ENCODE measurements at regions not wholly inside any gene's neighbourhood (a gene's known extent, or its start where the extent isn't known, plus 50 kb on each side); places are given as distances from the start of the nearest gene placed in this dataset.

GRCh38 chr14:99331811-99332210 is 59.8 kb upstream of the BCL11B start:
- intact Hi-C loops (cut with DNase I), result no loop called here
- H3K36me3 ChIP-seq, result no peaks in the 10 kb centered on the region
- H3K4me1 ChIP-seq, result no peaks in the 10 kb centered on the region
- no peak overlapping the region for H3K27ac ChIP-seq
- TF ChIP-seq, protein P1, sequence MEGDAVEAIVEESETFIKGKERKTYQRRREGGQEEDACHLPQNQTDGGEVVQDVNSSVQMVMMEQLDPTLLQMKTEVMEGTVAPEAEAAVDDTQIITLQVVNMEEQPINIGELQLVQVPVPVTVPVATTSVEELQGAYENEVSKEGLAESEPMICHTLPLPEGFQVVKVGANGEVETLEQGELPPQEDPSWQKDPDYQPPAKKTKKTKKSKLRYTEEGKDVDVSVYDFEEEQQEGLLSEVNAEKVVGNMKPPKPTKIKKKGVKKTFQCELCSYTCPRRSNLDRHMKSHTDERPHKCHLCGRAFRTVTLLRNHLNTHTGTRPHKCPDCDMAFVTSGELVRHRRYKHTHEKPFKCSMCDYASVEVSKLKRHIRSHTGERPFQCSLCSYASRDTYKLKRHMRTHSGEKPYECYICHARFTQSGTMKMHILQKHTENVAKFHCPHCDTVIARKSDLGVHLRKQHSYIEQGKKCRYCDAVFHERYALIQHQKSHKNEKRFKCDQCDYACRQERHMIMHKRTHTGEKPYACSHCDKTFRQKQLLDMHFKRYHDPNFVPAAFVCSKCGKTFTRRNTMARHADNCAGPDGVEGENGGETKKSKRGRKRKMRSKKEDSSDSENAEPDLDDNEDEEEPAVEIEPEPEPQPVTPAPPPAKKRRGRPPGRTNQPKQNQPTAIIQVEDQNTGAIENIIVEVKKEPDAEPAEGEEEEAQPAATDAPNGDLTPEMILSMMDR (IDR thresholded peaks at IDR 0.05), result no peak
- no peak overlapping the region for H3K4me3 ChIP-seq
- no peaks in the 10 kb centered on the region for H3K9me3 ChIP-seq
- peak in 1 of 2 donors; percentile 28 for DNase-seq (ENCODE audit: low spot score in 2 of 2)
- no peaks in the 10 kb centered on the region for H3K27me3 ChIP-seq

GRCh38 chr14:99330316-99331240 is 58.6 kb upstream of the BCL11B start:
- peak in 1 of 2 donors; percentile 43 for DNase-seq (ENCODE audit: low spot score in 2 of 2)

GRCh38 chr14:99329711-99330315 is 57.8 kb upstream of the BCL11B start:
- Histone ChIP-seq H3K27me3 (no peaks in the 10 kb centered on the region), H3K36me3 (no peaks in the 10 kb centered on the region), H3K4me1 (no peaks in the 10 kb centered on the region), H3K27ac (no peak overlapping the region), H3K9me3 (no peaks in the 10 kb centered on the region), H3K4me3 (no peak overlapping the region)
- intact Hi-C loops (cut with DNase I), result no loop called here
- no peak for DNase-seq (ENCODE audit: low spot score in 2 of 2)
- TF ChIP-seq, protein P1 (IDR thresholded peaks at IDR 0.05), result no peak

More at GRCh38 chr14:99330316-99331240, 58.6 kb upstream of the BCL11B start:
- H3K27ac ChIP-seq, result no peak overlapping the region
- no peaks in the 10 kb centered on the region for H3K36me3 ChIP-seq
- H3K4me3 ChIP-seq, result no peak overlapping the region
- H3K9me3 ChIP-seq, result no peaks in the 10 kb centered on the region
- no peaks in the 10 kb centered on the region for H3K27me3 ChIP-seq
- intact Hi-C loops (cut with DNase I), result no loop called here
- TF ChIP-seq, protein P1 (IDR thresholded peaks at IDR 0.05), result no peak
- no peaks in the 10 kb centered on the region for H3K4me1 ChIP-seq

- Histone ChIP-seq H3K36me3 (no peaks in the 10 kb centered on the region), H3K27ac (no peak overlapping the region), H3K4me1 (no peaks in the 10 kb centered on the region), H3K27me3 (no peaks in the 10 kb centered on the region), H3K9me3 (no peaks in the 10 kb centered on the region), H3K4me3 (no peak overlapping the region)
- no peak for DNase-seq (ENCODE audit: low spot score in 2 of 2)
- TF ChIP-seq, protein P1 (IDR thresholded peaks at IDR 0.05), result no peak
- intact Hi-C loops (cut with DNase I), result no loop called here
Observed at GRCh38 chr14:99327458-99328250, 55.7 kb upstream of the BCL11B start.

- intact Hi-C loops (cut with DNase I), result no loop called here
- Histone ChIP-seq H3K36me3 (no peaks in the 10 kb centered on the region), H3K4me1 (no peaks in the 10 kb centered on the region), H3K27me3 (no peaks in the 10 kb centered on the region), H3K27ac (no peak overlapping the region), H3K4me3 (no peak overlapping the region), H3K9me3 (no peaks in the 10 kb centered on the region)
- TF ChIP-seq, protein P1 (IDR thresholded peaks at IDR 0.05), result no peak
- DNase-seq (ENCODE audit: low spot score in 2 of 2), result no peak
Observed at GRCh38 chr14:99327050-99327449, 55.1 kb upstream of the BCL11B start.

All from ascending aorta (tissue), 2 donors.